Fibroblast of mammary gland (primary cell): ENCODE measurements at regions not wholly inside any gene's neighbourhood (a gene's known extent, or its start where the extent isn't known, plus 50 kb on each side); places are given as distances from the start of the nearest gene placed in this dataset.
A peak's percentile ranks its signal among the peaks of the same experiment; 100 is the strongest.

ENCODE experiments used
- DNase-seq: peaks from one replicate; pipeline ENCODE4 v3.0.0-alpha.2; 2010; ENCODE audit warnings: low read depth
- H3K4me3 ChIP-seq: 2 replicates; pipeline ENCODE4 v1.5.1; 2011; ENCODE audit warnings: low read depth, mild to moderate bottlenecking, low read length, moderate library complexity; ENCODE audit not compliant: control insufficient read depth
- TF ChIP-seq, protein P1 (sequence below): conservative IDR thresholded peaks from 2 replicates; pipeline ENCODE4 v1.5.1; 2011; ENCODE audit warnings: low read depth, low read length, inconsistent platforms; ENCODE audit not compliant: control insufficient read depth, insufficient read depth

- no peak for DNase-seq
- TF ChIP-seq, protein P1, sequence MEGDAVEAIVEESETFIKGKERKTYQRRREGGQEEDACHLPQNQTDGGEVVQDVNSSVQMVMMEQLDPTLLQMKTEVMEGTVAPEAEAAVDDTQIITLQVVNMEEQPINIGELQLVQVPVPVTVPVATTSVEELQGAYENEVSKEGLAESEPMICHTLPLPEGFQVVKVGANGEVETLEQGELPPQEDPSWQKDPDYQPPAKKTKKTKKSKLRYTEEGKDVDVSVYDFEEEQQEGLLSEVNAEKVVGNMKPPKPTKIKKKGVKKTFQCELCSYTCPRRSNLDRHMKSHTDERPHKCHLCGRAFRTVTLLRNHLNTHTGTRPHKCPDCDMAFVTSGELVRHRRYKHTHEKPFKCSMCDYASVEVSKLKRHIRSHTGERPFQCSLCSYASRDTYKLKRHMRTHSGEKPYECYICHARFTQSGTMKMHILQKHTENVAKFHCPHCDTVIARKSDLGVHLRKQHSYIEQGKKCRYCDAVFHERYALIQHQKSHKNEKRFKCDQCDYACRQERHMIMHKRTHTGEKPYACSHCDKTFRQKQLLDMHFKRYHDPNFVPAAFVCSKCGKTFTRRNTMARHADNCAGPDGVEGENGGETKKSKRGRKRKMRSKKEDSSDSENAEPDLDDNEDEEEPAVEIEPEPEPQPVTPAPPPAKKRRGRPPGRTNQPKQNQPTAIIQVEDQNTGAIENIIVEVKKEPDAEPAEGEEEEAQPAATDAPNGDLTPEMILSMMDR = no peak
Observed at GRCh38 chr6:56760842-56761241, 118.2 kb upstream of the DST start.

GRCh38 chr6:56759521-56759920 is 116.8 kb upstream of the DST start:
- TF ChIP-seq, protein P1 = no peak
- no peak overlapping the region for H3K4me3 ChIP-seq
- no peak for DNase-seq

More at GRCh38 chr6:56760842-56761241, 118.2 kb upstream of the DST start:
- H3K4me3 ChIP-seq = no peak overlapping the region

DNA sequence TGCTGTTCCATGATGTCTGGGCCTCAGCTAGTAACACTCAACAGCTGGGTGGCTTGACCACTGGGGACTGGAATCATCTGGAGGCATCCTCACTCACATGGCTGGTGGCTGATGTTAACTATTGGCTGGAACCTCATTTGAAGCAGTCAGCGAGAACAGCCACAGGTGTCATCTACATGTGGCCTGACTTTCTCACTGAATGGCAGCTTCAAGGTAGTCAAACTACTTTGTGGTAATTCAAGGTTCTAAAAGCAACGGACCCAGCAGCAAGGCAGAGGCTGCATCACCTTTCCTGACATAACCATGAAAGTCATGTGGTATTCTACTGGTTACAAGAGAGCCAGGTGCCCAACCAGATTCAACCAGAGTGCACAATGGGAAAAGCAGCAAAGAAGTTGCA is 115.9 kb upstream of the DST start:
- TF ChIP-seq, protein P1 = no peak
- no peak overlapping the region for H3K4me3 ChIP-seq
- no peak for DNase-seq

DNA sequence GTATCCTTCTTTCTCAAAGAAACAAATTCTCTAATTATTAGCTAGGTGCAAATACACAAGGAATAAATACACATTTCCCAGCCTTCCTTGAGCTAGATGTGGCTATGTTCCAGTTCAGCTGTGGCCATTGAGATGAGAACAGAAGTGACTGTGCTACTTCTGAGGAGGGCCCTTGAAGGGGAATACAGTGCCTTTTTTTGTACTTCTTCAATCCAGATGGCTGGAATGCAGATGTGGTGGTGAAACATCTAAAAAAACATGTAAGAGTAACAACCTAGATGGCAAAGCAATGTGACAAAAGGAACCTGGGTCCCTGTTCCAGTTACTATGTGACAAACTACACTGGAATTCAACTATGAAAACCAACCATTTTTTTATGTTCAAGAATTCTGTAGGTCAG is 115.4 kb upstream of the DST start:
- H3K4me3 ChIP-seq = no peak overlapping the region
- TF ChIP-seq, protein P1 = no peak
- no peak for DNase-seq

GRCh38 chr6:56757588-56757984 is 114.9 kb upstream of the DST start:
- no peak overlapping the region for H3K4me3 ChIP-seq
- TF ChIP-seq, protein P1 = peak; percentile 50
- DNase-seq = peak; percentile 67

DNA sequence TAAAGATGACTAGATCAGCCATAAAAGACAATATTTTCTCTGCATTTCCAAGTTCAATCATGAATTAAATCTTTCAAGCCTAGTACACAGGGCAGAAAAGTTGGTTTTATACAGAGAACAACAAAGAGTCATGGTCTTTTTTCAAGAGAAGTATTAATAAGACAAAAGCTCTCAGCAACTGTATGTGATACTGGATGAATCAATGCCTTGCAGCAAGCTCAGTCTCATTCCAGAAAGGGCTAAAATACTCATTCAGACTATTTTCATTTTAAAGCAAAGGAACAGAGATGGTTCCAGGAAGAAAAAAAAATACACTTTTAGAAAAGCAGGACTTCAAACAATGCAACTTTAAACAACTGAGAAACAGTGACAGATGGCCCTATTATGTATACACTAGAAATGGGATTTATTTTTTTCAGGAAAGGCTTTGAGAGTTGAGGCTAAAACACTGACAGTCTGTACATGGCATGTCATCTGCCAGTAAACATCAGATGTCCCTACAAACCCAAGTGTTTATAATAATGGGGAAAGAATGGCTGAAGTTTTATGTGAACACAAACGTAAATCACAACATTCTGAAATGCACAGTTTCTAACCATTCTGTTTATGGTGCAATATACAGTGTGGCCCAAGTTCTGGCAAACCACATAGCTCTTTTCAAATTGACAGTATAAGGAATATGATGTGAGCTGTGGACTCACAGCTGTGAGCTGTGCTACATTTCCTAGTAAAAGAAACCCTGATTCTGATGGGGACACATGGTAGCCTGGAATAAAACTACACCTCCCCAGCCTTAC is 114.3 kb upstream of the DST start:
- TF ChIP-seq, protein P1 = no peak

More for the DNA sequence above, 114.3 kb upstream of the DST start:
- no peak overlapping the region for H3K4me3 ChIP-seq
- no peak for DNase-seq
